ENCODE measurements at regions not wholly inside any gene's neighbourhood (a gene's known extent, or its start where the extent isn't known, plus 50 kb on each side); places are given as distances from the start of the nearest gene placed in this dataset.

- Histone ChIP-seq H3K9me3 (ENCODE audit: control insufficient read depth, insufficient read depth, low read length) (no peaks in the 10 kb centered on the region), H3K27me3 (ENCODE audit: control insufficient read depth, insufficient read depth, low read length) (no peaks in the 10 kb centered on the region), H3K4me3 (ENCODE audit: low read depth, low read length) (no peak overlapping the region), H3K27ac (ENCODE audit: low read depth, low read length) (peak overlapping the region; percentile 78)
- CTCF ChIA-PET: interaction anchor here (0.8 to 1.6 kb wide), 2 partner anchors 331 to 334 kb away, joined by 4 to 5 read pairs; no protein-coding TSS in a partner anchor
- TF ChIP-seq CTCF (IDR thresholded peaks at IDR 0.05; ENCODE audit: low read depth, low read length): no peak
- POLR2A ChIA-PET: interaction anchor here (1.1 to 1.6 kb wide), 4 partner anchors 22 to 142 kb away, joined by 3 to 7 read pairs (median 4); no protein-coding TSS in a partner anchor
- DNase-seq (ENCODE audit: low read depth, low spot score): peak; percentile 82
Observed at GRCh38 chr4:13988353-13989305, 361.1 kb upstream of the BOD1L1 start.

GRCh38 chr4:13989501-13989900, 362.0 kb upstream of the BOD1L1 start:
- H3K9me3 ChIP-seq (ENCODE audit: control insufficient read depth, insufficient read depth, low read length): no peaks in the 10 kb centered on the region
- no peaks in the 10 kb centered on the region for H3K27me3 ChIP-seq (ENCODE audit: control insufficient read depth, insufficient read depth, low read length)
- ChIA-PET POLR2A (interaction anchor here (1.1 to 1.6 kb wide), 4 partner anchors 23 to 141 kb away, joined by 3 to 7 read pairs (median 4); no protein-coding TSS in a partner anchor), CTCF (interaction anchor here (0.8 kb wide), 1 partner anchor 332 kb away, joined by 5 read pairs; no protein-coding TSS in a partner anchor)
- H3K4me3 ChIP-seq (ENCODE audit: low read depth, low read length): no peak overlapping the region
- DNase-seq (ENCODE audit: low read depth, low spot score): no peak
- H3K27ac ChIP-seq (ENCODE audit: low read depth, low read length): peak overlapping the region; percentile 78
- no peak for TF ChIP-seq CTCF (IDR thresholded peaks at IDR 0.05; ENCODE audit: low read depth, low read length)

GRCh38 chr4:13990596-13991589, 363.4 kb upstream of the BOD1L1 start:
- POLR2A ChIA-PET: no interaction called here
- no peaks in the 10 kb centered on the region for H3K27me3 ChIP-seq (ENCODE audit: control insufficient read depth, insufficient read depth, low read length)
- CTCF ChIA-PET: interaction anchor here (0.7 to 1.5 kb wide), 2 partner anchors 337 kb away, joined by 4 to 10 read pairs; no protein-coding TSS in a partner anchor
- no peak overlapping the region for H3K27ac ChIP-seq (ENCODE audit: low read depth, low read length)
- H3K4me3 ChIP-seq (ENCODE audit: low read depth, low read length): no peak overlapping the region
- TF ChIP-seq CTCF (IDR thresholded peaks at IDR 0.05; ENCODE audit: low read depth, low read length): no peak
- no peaks in the 10 kb centered on the region for H3K9me3 ChIP-seq (ENCODE audit: control insufficient read depth, insufficient read depth, low read length)
- no peak for DNase-seq (ENCODE audit: low read depth, low spot score)

GRCh38 chr4:13992041-13992440, 364.5 kb upstream of the BOD1L1 start:
- Histone ChIP-seq H3K27ac (ENCODE audit: low read depth, low read length) (no peak overlapping the region), H3K27me3 (ENCODE audit: control insufficient read depth, insufficient read depth, low read length) (no peaks in the 10 kb centered on the region), H3K9me3 (ENCODE audit: control insufficient read depth, insufficient read depth, low read length) (no peaks in the 10 kb centered on the region), H3K4me3 (ENCODE audit: low read depth, low read length) (no peak overlapping the region)
- ChIA-PET POLR2A (no interaction called here), CTCF (interaction anchor here (1.5 kb wide), 1 partner anchor 338 kb away, joined by 4 read pairs; no protein-coding TSS in a partner anchor)
- no peak for DNase-seq (ENCODE audit: low read depth, low spot score)
- TF ChIP-seq CTCF (IDR thresholded peaks at IDR 0.05; ENCODE audit: low read depth, low read length): no peak
